ENCODE measurements at regions not wholly inside any gene's neighbourhood (a gene's known extent, or its start where the extent isn't known, plus 50 kb on each side); places are given as distances from the start of the nearest gene placed in this dataset.

DNA sequence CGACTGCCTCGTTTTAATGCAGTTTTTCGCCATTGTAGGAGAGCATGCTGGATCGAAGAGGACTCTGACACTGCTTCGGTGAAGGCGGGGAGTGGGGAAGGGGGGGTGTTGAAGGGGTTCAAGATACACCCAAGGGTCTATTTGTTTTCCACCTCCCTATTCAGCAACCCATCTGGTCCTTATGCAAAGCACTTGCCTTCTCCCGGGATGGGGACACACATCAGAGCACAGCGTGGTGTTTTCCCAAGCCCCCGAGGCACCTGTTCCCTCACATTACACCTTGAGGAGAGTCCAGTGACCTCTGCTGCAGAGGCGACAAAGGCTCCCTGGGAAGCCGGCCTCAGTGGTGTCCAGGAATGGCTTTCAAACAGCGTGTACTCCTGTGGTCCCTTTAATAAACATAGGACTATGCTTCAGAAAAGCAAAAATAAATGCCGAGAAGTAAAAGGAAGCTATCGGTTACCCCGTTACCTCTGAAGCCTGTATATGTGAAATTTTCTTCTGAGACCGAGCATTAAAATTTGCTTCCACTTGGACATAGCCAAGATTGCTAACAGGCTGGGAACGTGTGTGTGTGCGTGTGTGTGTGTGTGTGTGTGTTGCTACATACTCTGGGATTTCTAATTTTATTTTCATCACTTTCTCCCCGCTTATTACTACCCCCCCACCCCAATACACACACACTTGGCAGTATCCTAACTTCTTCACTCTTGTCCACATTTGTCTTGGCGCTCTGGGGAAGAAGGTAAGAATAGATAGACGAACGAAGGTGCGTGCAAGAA is 53.2 kb downstream of the CCDC54 start:
- TF ChIP-seq, protein P1, sequence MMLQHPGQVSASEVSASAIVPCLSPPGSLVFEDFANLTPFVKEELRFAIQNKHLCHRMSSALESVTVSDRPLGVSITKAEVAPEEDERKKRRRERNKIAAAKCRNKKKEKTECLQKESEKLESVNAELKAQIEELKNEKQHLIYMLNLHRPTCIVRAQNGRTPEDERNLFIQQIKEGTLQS (IDR thresholded peaks at IDR 0.05; ENCODE audit: borderline replicate concordance, extremely low read depth, low read depth, low read length), result no peak
- no peak for TF ChIP-seq NR2C2 (IDR thresholded peaks at IDR 0.05; ENCODE audit: borderline replicate concordance, control insufficient read depth, insufficient read length, low read depth)
- TF ChIP-seq TCF12 (IDR thresholded peaks at IDR 0.05; ENCODE audit: low read depth, low read length), result no peak

All from GM12878 (cell line).